H1 (cell line): ENCODE measurements at regions not wholly inside any gene's neighbourhood (a gene's known extent, or its start where the extent isn't known, plus 50 kb on each side); places are given as distances from the start of the nearest gene placed in this dataset.

Experiments used
- CTCF ChIA-PET: fragments of 300-600 bp; sonication (Branson Sonifier 250); formaldehyde crosslinking; loops from one replicate; lab custom pipeline; 2021; ENCODE audit not compliant: partially characterized antibody; lab: Charles Lee
- POLR2A ChIA-PET: fragments of 300-600 bp; sonication (Branson Sonifier 250); formaldehyde crosslinking; loops from one replicate; lab custom pipeline; 2021; ENCODE audit warnings: inconsistent platforms; ENCODE audit not compliant: partially characterized antibody; lab: Charles Lee
- DNase-seq, 2 experiments: peaks; one replicate each; pipeline versions ENCODE4 v3.0.0 to v3.0.0-alpha.2; 2010 to 2022; ENCODE audit warnings: low spot score in 2 of 2, low read depth in 1 of 2, mixed read lengths in 1 of 2
- FAIRE-seq: peaks from 2 replicates; lab custom pipeline; 2011; peaks lifted over from hg19 to GRCh38; lab: Jason Lieb, UNC
- H2AFZ ChIP-seq: 2 replicates; pipeline ENCODE4 v1.8.1; 2012; ENCODE audit warnings: low read length, inconsistent platforms
- H2AK5ac ChIP-seq: 2 replicates; pipeline ENCODE4 v1.6.1; 2013; ENCODE audit warnings: low read depth, low read length
- H2BK120ac ChIP-seq: replicated peaks from 2 replicates; pipeline ENCODE3; 2013; ENCODE audit warnings: low read depth, low read length, inconsistent platforms
- H2BK12ac ChIP-seq: 2 replicates; pipeline ENCODE4 v1.6.1; 2013; ENCODE audit warnings: low read depth, low read length
- H2BK15ac ChIP-seq: 2 replicates; pipeline ENCODE4 v1.6.1; 2013; ENCODE audit warnings: low read length
- H2BK20ac ChIP-seq: 2 replicates; pipeline ENCODE4 v1.6.1; 2013; ENCODE audit warnings: low read length
- H2BK5ac ChIP-seq: 2 replicates; pipeline ENCODE4 v1.6.1; 2013; ENCODE audit warnings: low read depth, low read length
- H3K14ac ChIP-seq: 2 replicates; pipeline ENCODE4 v1.6.1; 2013; ENCODE audit warnings: inconsistent platforms; ENCODE audit not compliant: insufficient read length
- H3K18ac ChIP-seq: 2 replicates; pipeline ENCODE4 v1.6.1; 2013; ENCODE audit warnings: low read length; ENCODE audit errors: extremely low read depth
- H3K23ac ChIP-seq: 2 replicates; pipeline ENCODE4 v1.6.1; 2013; ENCODE audit warnings: inconsistent platforms; ENCODE audit not compliant: insufficient read length
- H3K23me2 ChIP-seq: 2 replicates; pipeline ENCODE4 v1.6.1; 2013; ENCODE audit warnings: low read depth, low read length
- H3K27ac ChIP-seq: 2 replicates; pipeline ENCODE4 v1.6.1; 2011; ENCODE audit warnings: low read depth, low read length, inconsistent platforms
- H3K27me3 ChIP-seq, 4 experiments: replicated peaks in 1 of 4; 1 replicate in 1 of 4; 2 replicates in 3 of 4; pipeline versions ENCODE4 v1.6.1 to v1.8.1; 2011 to 2013; ENCODE audit warnings: low read length in 3 of 4, mild to moderate bottlenecking in 3 of 4, inconsistent platforms in 2 of 4, mixed read lengths in 2 of 4, moderate library complexity in 1 of 4; ENCODE audit not compliant: control insufficient read depth in 3 of 4, insufficient read depth in 3 of 4; ENCODE audit errors: extremely low read depth in 1 of 4
- H3K36me3 ChIP-seq, 4 experiments: 2 replicates each; pipeline versions ENCODE4 v1.6.1 to v1.8.1; 2011 to 2013; ENCODE audit warnings: mild to moderate bottlenecking in 4 of 4, low read length in 3 of 4, moderate library complexity in 2 of 4, control low read depth in 1 of 4, inconsistent platforms in 1 of 4; ENCODE audit not compliant: insufficient read depth in 4 of 4, control insufficient read depth in 2 of 4
- H3K4ac ChIP-seq: replicated peaks from 2 replicates; pipeline ENCODE3; 2013; ENCODE audit warnings: low read length, low read depth, mixed read lengths, inconsistent platforms; ENCODE audit not compliant: insufficient read length
- H3K4me1 ChIP-seq, 4 experiments: replicated peaks in 1 of 4; 1 replicate in 1 of 4; 2 replicates in 3 of 4; pipeline versions ENCODE4 v1.6.1 to v1.8.1; 2011 to 2013; ENCODE audit warnings: low read length in 3 of 4, inconsistent platforms in 2 of 4, mixed read lengths in 1 of 4; ENCODE audit not compliant: insufficient read depth in 4 of 4, control insufficient read depth in 3 of 4
- H3K4me2 ChIP-seq, 2 experiments: 2 replicates each; pipeline versions ENCODE4 v1.6.1 to v1.8.1; 2011 to 2013; ENCODE audit warnings: low read depth in 2 of 2, low read length in 2 of 2, control low read depth in 1 of 2, inconsistent platforms in 1 of 2, mild to moderate bottlenecking in 1 of 2; ENCODE audit not compliant: insufficient read depth in 1 of 2
- H3K4me3 ChIP-seq, 4 experiments: fragments of 200-600, 300-600 bp in 1 of 4; sonication (generic), shearing (Covaris generic), sonication (Bioruptor Twin) in 1 of 4; 2 replicates each; pipeline versions ENCODE4 v1.5.1 to v1.8.1; 2011 to 2016; ENCODE audit warnings: low read length in 4 of 4, low read depth in 3 of 4, control low read depth in 2 of 4, inconsistent platforms in 2 of 4, mild to moderate bottlenecking in 2 of 4, mixed read lengths in 1 of 4, moderate library complexity in 1 of 4; ENCODE audit not compliant: insufficient read depth in 2 of 4; ENCODE audit errors: extremely low read depth in 1 of 4
- H3K56ac ChIP-seq: replicated peaks from 2 replicates; pipeline ENCODE3; 2013; ENCODE audit warnings: low read depth, mild to moderate bottlenecking, mixed read lengths, low read length, inconsistent platforms; ENCODE audit not compliant: insufficient read length
- H3K79me1 ChIP-seq: 2 replicates; pipeline ENCODE4 v1.6.1; 2013; ENCODE audit warnings: low read depth, low read length, control low read depth
- H3K79me2 ChIP-seq, 2 experiments: 2 replicates each; pipeline versions ENCODE4 v1.6.1 to v1.8.1; 2012 to 2013; ENCODE audit warnings: low read length in 2 of 2, mild to moderate bottlenecking in 2 of 2, inconsistent platforms in 1 of 2; ENCODE audit not compliant: insufficient read depth in 2 of 2, control insufficient read depth in 1 of 2
- H3K9ac ChIP-seq, 4 experiments: replicated peaks in 1 of 4; 1 replicate in 1 of 4; 2 replicates in 3 of 4; pipeline versions ENCODE4 v1.6.1 to v1.8.1; 2011 to 2013; ENCODE audit warnings: low read depth in 3 of 4, low read length in 3 of 4, control low read depth in 2 of 4, mild to moderate bottlenecking in 2 of 4, moderate library complexity in 2 of 4, inconsistent platforms in 1 of 4; ENCODE audit errors: extremely low read depth in 1 of 4
- H3K9me3 ChIP-seq, 2 experiments: 2 replicates each; pipeline versions ENCODE4 v1.6.1 to v1.8.1; 2012 to 2013; ENCODE audit warnings: mild to moderate bottlenecking in 2 of 2, moderate library complexity in 2 of 2, control low read depth in 1 of 2, inconsistent platforms in 1 of 2, low read depth in 1 of 2, low read length in 1 of 2, mixed read lengths in 1 of 2; ENCODE audit not compliant: insufficient read depth in 2 of 2
- H4K20me1 ChIP-seq, 2 experiments: replicated peaks in 1 of 2; 2 replicates each; pipeline versions ENCODE3 to v1.8.1; 2011 to 2013; ENCODE audit warnings: inconsistent platforms in 2 of 2, low read length in 2 of 2, mild to moderate bottlenecking in 1 of 2; ENCODE audit not compliant: insufficient read depth in 2 of 2, control insufficient read depth in 1 of 2
- H4K5ac ChIP-seq: 2 replicates; pipeline ENCODE4 v1.6.1; 2013; ENCODE audit warnings: low read length, low read depth, mixed read lengths, inconsistent platforms; ENCODE audit not compliant: insufficient read length
- H4K8ac ChIP-seq: 2 replicates; pipeline ENCODE4 v1.8.0; 2013; ENCODE audit warnings: mild to moderate bottlenecking, moderate library complexity, low read length, inconsistent platforms; ENCODE audit not compliant: insufficient read depth; ENCODE audit errors: extremely low read depth
- H4K91ac ChIP-seq: replicated peaks from 2 replicates; pipeline ENCODE3; 2013; ENCODE audit warnings: low read length, mixed read lengths, inconsistent platforms; ENCODE audit not compliant: insufficient read length
- ATF3 ChIP-seq: IDR thresholded peaks from 2 replicates; pipeline ENCODE4 v1.6.1; 2011; ENCODE audit warnings: low read depth, mild to moderate bottlenecking, low read length; ENCODE audit not compliant: insufficient read depth
- BCL11A ChIP-seq, 2 experiments: IDR thresholded peaks; one replicate each; pipeline ENCODE4 v1.6.1; 2011; ENCODE audit warnings: low read depth in 2 of 2, low read length in 2 of 2, mild to moderate bottlenecking in 2 of 2
- CBX8 ChIP-seq: fragments of 300-800, 300-1000 bp; sonication (generic); IDR thresholded peaks from 2 replicates; pipeline ENCODE4 v1.7.1; 2016; ENCODE audit warnings: low read depth, low read length, borderline replicate concordance
- CEBPB ChIP-seq: IDR thresholded peaks from 2 replicates; pipeline ENCODE4 v1.6.1; 2012; ENCODE audit warnings: low read depth, low read length
- CTBP2 ChIP-seq: IDR thresholded peaks from 2 replicates; pipeline ENCODE4 v1.7.0; 2011; ENCODE audit warnings: borderline replicate concordance, mild to moderate bottlenecking, moderate library complexity, mixed read lengths, low read length; ENCODE audit not compliant: insufficient read depth, insufficient read length
- JUN ChIP-seq: IDR thresholded peaks from 2 replicates; pipeline ENCODE4 v1.6.1; 2011; ENCODE audit warnings: low read depth, mild to moderate bottlenecking, improper control_type of control experiment, low read length
- RAD21 ChIP-seq, 2 experiments: IDR thresholded peaks in 1 of 2; conservative IDR thresholded peaks in 1 of 2; 2 replicates each; pipeline ENCODE4 v1.6.1; 2011; ENCODE audit warnings: low read depth in 2 of 2, low read length in 2 of 2, improper control_type of control experiment in 1 of 2, inconsistent platforms in 1 of 2, mild to moderate bottlenecking in 1 of 2, moderate library complexity in 1 of 2
- RBBP5 ChIP-seq: IDR thresholded peaks from 2 replicates; pipeline ENCODE4 v1.7.1; 2012; ENCODE audit warnings: low read depth, mild to moderate bottlenecking, inconsistent platforms, low read length, moderate library complexity, borderline replicate concordance
- RFX5 ChIP-seq: IDR thresholded peaks from 2 replicates; pipeline ENCODE4 v1.6.1; 2011; ENCODE audit warnings: low read depth, low read length, improper control_type of control experiment, borderline replicate concordance
- SIRT6 ChIP-seq: IDR thresholded peaks from one replicate; pipeline ENCODE4 v1.7.1; 2012; ENCODE audit warnings: low read length, inconsistent platforms
- TAF1 ChIP-seq: IDR thresholded peaks from 2 replicates; pipeline ENCODE4 v1.6.1; 2011; ENCODE audit warnings: mild to moderate bottlenecking, low read depth, low read length
- YY1 ChIP-seq: IDR thresholded peaks from 2 replicates; pipeline ENCODE4 v1.6.1; 2011; ENCODE audit warnings: low read depth, mild to moderate bottlenecking, low read length
- WGBS, 2 experiments: shearing (Covaris generic) in 1 of 2; methylation state at CpG; one replicate each; pipeline versions ENCODE4 v1.1.6 to v1.1.7; 2013 to 2015; ENCODE audit warnings: low lambda C conversion rate in 2 of 2, mixed read lengths in 2 of 2, inconsistent platforms in 1 of 2, low coverage in 1 of 2, missing lambda C conversion rate in 1 of 2; ENCODE audit not compliant: insufficient replicate concordance in 2 of 2, insufficient coverage in 1 of 2, insufficient read length in 1 of 2; ENCODE audit errors: extremely low coverage in 1 of 2, missing lambda C conversion rate in 1 of 2; 5-methylcytosine and 5-hydroxymethylcytosine counted together

GRCh38 chr6:51535327-51535726 is 552.1 kb downstream of the PKHD1 start:
- H3K14ac ChIP-seq: no peak overlapping the region
- no peaks in the 10 kb centered on the region for H4K20me1 ChIP-seq
- H3K9me3 ChIP-seq: no peaks in the 10 kb centered on the region
- no peak overlapping the region for H3K4ac ChIP-seq
- no peaks in the 10 kb centered on the region for H3K23me2 ChIP-seq
- no peak overlapping the region for H2AK5ac ChIP-seq
- no peak overlapping the region for H3K23ac ChIP-seq
- no peak overlapping the region for H4K91ac ChIP-seq
- ChIA-PET CTCF (no interaction called here), POLR2A (no interaction called here)
- no peaks in the 10 kb centered on the region for H3K79me1 ChIP-seq
- no peak overlapping the region for H3K56ac ChIP-seq
- no peak overlapping the region for H2BK120ac ChIP-seq
- no peak overlapping the region for H2BK5ac ChIP-seq
- H2BK15ac ChIP-seq: no peak overlapping the region
- H3K4me2 ChIP-seq: no peak overlapping the region
- H2BK20ac ChIP-seq: no peak overlapping the region
- H3K9ac ChIP-seq: no peak overlapping the region
- DNase-seq (no peak), FAIRE-seq (no peak)
- no peak overlapping the region for H3K18ac ChIP-seq
- H3K79me2 ChIP-seq: no peaks in the 10 kb centered on the region
- no peaks in the 10 kb centered on the region for H3K27me3 ChIP-seq
- no peak overlapping the region for H3K27ac ChIP-seq
- no peak overlapping the region for H2BK12ac ChIP-seq
- H4K8ac ChIP-seq: no peak overlapping the region
- WGBS, 2 experiments: 65% methylated on average over 1 of the region's 1 CpG; no CpG with 5 or more reads in 1 of the 2 experiments
- H4K5ac ChIP-seq: no peak overlapping the region
- no peaks in the 10 kb centered on the region for H3K36me3 ChIP-seq
- H3K4me3 ChIP-seq: no peak overlapping the region
- H2AFZ ChIP-seq: no peak overlapping the region
- H3K4me1 ChIP-seq: 0 out of 7 replicates have a peak, but pooled peaks cover 0 to 3% (median 0%) of the 10 kb centered on the region in 4 experiments
- TF ChIP-seq TAF1: no peak
- TF ChIP-seq CTBP2: no peak
- no peak for TF ChIP-seq RFX5
- no peak for TF ChIP-seq BCL11A (IDR thresholded peaks at IDR 0.05; ENCODE audit: low read depth in 2 of 2, low read length in 2 of 2)
- TF ChIP-seq ATF3: no peak
- TF ChIP-seq JUN: no peak
- TF ChIP-seq RBBP5: no peak
- TF ChIP-seq CEBPB: no peak
- TF ChIP-seq RAD21 (IDR thresholded peaks at IDR 0.05 in 1 of 2, conservative IDR thresholded peaks at IDR 0.05 in 1 of 2; ENCODE audit: low read depth in 2 of 2, low read length in 2 of 2): no peak
- no peak for TF ChIP-seq YY1
- no peak for TF ChIP-seq CBX8
- no peak for TF ChIP-seq SIRT6
